SK-N-SH (cell line): ENCODE measurements at regions not wholly inside any gene's neighbourhood (a gene's known extent, or its start where the extent isn't known, plus 50 kb on each side); places are given as distances from the start of the nearest gene placed in this dataset.

ENCODE experiments used
- CTCF ChIA-PET: fragments of 300-600, 350-600 bp; formaldehyde crosslinking; extraction: SDS; loops from one replicate; lab custom pipeline; 2021; lab: Yijun Ruan, JAX
- POLR2A ChIA-PET: fragments of 350-600 bp; sonication (Branson Sonifier 250); formaldehyde crosslinking; extraction: SDS; loops from one replicate; lab custom pipeline; 2020; ENCODE audit warnings: antibody characterized with exemption, inconsistent platforms; lab: Yijun Ruan, JAX
- DNase-seq: peaks from one replicate; pipeline ENCODE4 v3.0.0; 2012
- H2AFZ ChIP-seq: fragments of 200-600 bp; sonication (generic); 2 replicates; pipeline ENCODE4 v1.8.1; 2016; ENCODE audit warnings: antibody characterized with exemption, mild to moderate bottlenecking, low read depth
- H3F3A ChIP-seq: fragments of 200-600 bp; sonication (generic); replicated peaks from 2 replicates; pipeline ENCODE3; 2016; ENCODE audit warnings: antibody characterized with exemption, mild to moderate bottlenecking; ENCODE audit not compliant: insufficient read depth
- H3K27ac ChIP-seq, 2 experiments: fragments of 200-500 bp in 1 of 2; fragments of 200-600 bp in 1 of 2; sonication (Bioruptor generic) in 1 of 2; sonication (generic), shearing (Covaris generic) in 1 of 2; 2 replicates each; pipeline versions ENCODE4 v1.5.1 to v1.6.1; 2014 to 2016; ENCODE audit warnings: low read depth in 2 of 2, inconsistent platforms in 1 of 2, low read length in 1 of 2, mild to moderate bottlenecking in 1 of 2, mixed read lengths in 1 of 2
- H3K27me3 ChIP-seq: fragments of 200-600 bp; sonication (generic), shearing (Covaris generic); 2 replicates; pipeline ENCODE4 v1.6.1; 2016; ENCODE audit warnings: mixed run types; ENCODE audit not compliant: insufficient read depth
- H3K36me3 ChIP-seq, 2 experiments: fragments of 200-500 bp in 1 of 2; fragments of 200-600 bp in 1 of 2; sonication (Bioruptor generic) in 1 of 2; sonication (generic) in 1 of 2; replicated peaks in 1 of 2; 2 replicates each; pipeline versions ENCODE3 to v1.5.1; 2014 to 2016; ENCODE audit warnings: low read length in 1 of 2, mild to moderate bottlenecking in 1 of 2; ENCODE audit not compliant: insufficient read depth in 2 of 2, control insufficient read depth in 1 of 2
- H3K4me1 ChIP-seq, 2 experiments: fragments of 200-500 bp in 1 of 2; fragments of 200-600 bp in 1 of 2; sonication (Bioruptor generic) in 1 of 2; sonication (generic), shearing (Covaris generic) in 1 of 2; 2 replicates each; pipeline versions ENCODE4 v1.5.1 to v1.6.1; 2014 to 2016; ENCODE audit warnings: low read depth in 1 of 2, low read length in 1 of 2, mixed run types in 1 of 2; ENCODE audit not compliant: insufficient read depth in 2 of 2, control insufficient read depth in 1 of 2
- H3K4me2 ChIP-seq: fragments of 200-600 bp; sonication (generic), shearing (Covaris generic); 2 replicates; pipeline ENCODE4 v1.6.1; 2017; ENCODE audit warnings: mixed run types
- H3K4me3 ChIP-seq, 2 experiments: fragments of 200-500 bp in 1 of 2; fragments of 200-600 bp in 1 of 2; sonication (Bioruptor generic) in 1 of 2; sonication (generic), shearing (Covaris generic) in 1 of 2; 2 replicates each; pipeline versions ENCODE4 v1.5.1 to v1.8.1; 2014 to 2016; ENCODE audit warnings: low read depth in 2 of 2, inconsistent platforms in 1 of 2, low read length in 1 of 2, mild to moderate bottlenecking in 1 of 2, mixed read lengths in 1 of 2, moderate library complexity in 1 of 2
- H3K79me2 ChIP-seq: fragments of 200-600 bp; sonication (generic); 2 replicates; pipeline ENCODE4 v1.8.1; 2017; ENCODE audit warnings: mild to moderate bottlenecking; ENCODE audit not compliant: insufficient read depth
- H3K9ac ChIP-seq: fragments of 200-600 bp; sonication (generic); 2 replicates; pipeline ENCODE4 v1.6.1; 2017; ENCODE audit warnings: mixed run types
- H3K9me2 ChIP-seq: fragments of 200-600 bp; sonication (generic); 2 replicates; pipeline ENCODE4 v1.6.1; 2017; ENCODE audit warnings: mixed run types
- H3K9me3 ChIP-seq: fragments of 200-600 bp; sonication (generic); 2 replicates; pipeline ENCODE4 v1.6.1; 2017; ENCODE audit warnings: mixed run types, mild to moderate bottlenecking, moderate library complexity
- H4K20me1 ChIP-seq: fragments of 200-600 bp; sonication (generic); 2 replicates; pipeline ENCODE4 v1.6.1; 2017; ENCODE audit warnings: mild to moderate bottlenecking, mixed run types; ENCODE audit not compliant: insufficient read depth
- CTCF ChIP-seq: fragments of 200-600 bp; sonication (generic); IDR thresholded peaks from 2 replicates; pipeline ENCODE4 v1.6.1; 2017; ENCODE audit warnings: antibody characterized with exemption, mild to moderate bottlenecking, moderate library complexity
- EP300 ChIP-seq, 2 experiments: IDR thresholded peaks; 2 replicates each; pipeline versions ENCODE4 v1.4.0 to v1.6.1; 2012; ENCODE audit warnings: borderline replicate concordance in 1 of 2, low read depth in 1 of 2, low read length in 1 of 2
- EZH2phosphoT487 ChIP-seq: fragments of 200-600 bp; sonication (generic); IDR thresholded peaks from 2 replicates; pipeline ENCODE4 v1.6.1; 2017; ENCODE audit warnings: low read depth, mixed run types, mild to moderate bottlenecking, antibody characterized with exemption, moderate library complexity, borderline replicate concordance
- FOXJ3 ChIP-seq: sonication (generic); formaldehyde crosslinking; IDR thresholded peaks from 2 replicates; pipeline ENCODE4 v1.5.1; 2020; ENCODE audit warnings: mild to moderate bottlenecking, missing genetic modification reagents
- GATA2 ChIP-seq: sonication (generic); formaldehyde crosslinking; IDR thresholded peaks from 2 replicates; pipeline ENCODE4 v1.5.0; 2020; ENCODE audit warnings: mild to moderate bottlenecking, missing genetic modification reagents
- JUND ChIP-seq: IDR thresholded peaks from 2 replicates; pipeline ENCODE4 v1.4.0; 2012
- PBX3 ChIP-seq: IDR thresholded peaks from 2 replicates; pipeline ENCODE4; 2012
- POLR2AphosphoS5 ChIP-seq: IDR thresholded peaks from 2 replicates; pipeline ENCODE4 v1.6.1; 2012; ENCODE audit warnings: low read depth, low read length
- REST ChIP-seq: IDR thresholded peaks from 2 replicates; pipeline ENCODE4 v1.6.1; 2012; ENCODE audit warnings: mild to moderate bottlenecking, low read depth, low read length, moderate library complexity
- RFX5 ChIP-seq: IDR thresholded peaks from 2 replicates; pipeline ENCODE4 v1.6.1; 2012; ENCODE audit warnings: mild to moderate bottlenecking, improper control_type of control experiment, low read length
- RXRA ChIP-seq: IDR thresholded peaks from 2 replicates; pipeline ENCODE4 v1.4.0; 2012; ENCODE audit warnings: low read depth, mild to moderate bottlenecking, borderline replicate concordance
- SMC3 ChIP-seq: IDR thresholded peaks from 2 replicates; pipeline ENCODE4 v1.6.1; 2012; ENCODE audit warnings: low read depth, low read length, improper control_type of control experiment
- TAF1 ChIP-seq: IDR thresholded peaks from 2 replicates; pipeline ENCODE4 v1.6.1; 2012; ENCODE audit warnings: low read depth, mild to moderate bottlenecking, low read length, moderate library complexity, borderline replicate concordance
- USF2 ChIP-seq: fragments of 150-350 bp; IDR thresholded peaks from 2 replicates; pipeline ENCODE4 v1.6.1; 2017; ENCODE audit warnings: antibody characterized with exemption, low read length, low read depth, borderline replicate concordance
- YY1 ChIP-seq: IDR thresholded peaks from 2 replicates; pipeline ENCODE4 v1.4.0; 2012; ENCODE audit warnings: low read depth, mild to moderate bottlenecking
- ZBTB33 ChIP-seq: IDR thresholded peaks from 2 replicates; pipeline ENCODE4 v1.4.0; 2012; ENCODE audit warnings: low read depth, borderline replicate concordance
- WGBS: methylation state at CpG from one replicate; pipeline ENCODE4 v1.1.6; 2017; ENCODE audit warnings: low lambda C conversion rate; 5-methylcytosine and 5-hydroxymethylcytosine counted together

- no peak for TF ChIP-seq POLR2AphosphoS5
- no peak for TF ChIP-seq EP300 (IDR thresholded peaks at IDR 0.05; ENCODE audit: borderline replicate concordance in 1 of 2, low read depth in 1 of 2, low read length in 1 of 2)
- no peak for TF ChIP-seq RXRA
- TF ChIP-seq JUND = no peak
- TF ChIP-seq TAF1 = no peak
- no peak for TF ChIP-seq GATA2 (CRISPR knock-in tag)
- no peak for TF ChIP-seq FOXJ3 (CRISPR knock-in tag)
- no peak for TF ChIP-seq USF2
- no peak for TF ChIP-seq SMC3
- TF ChIP-seq PBX3 = no peak
- no peak for TF ChIP-seq YY1
- TF ChIP-seq CTCF = no peak
- TF ChIP-seq EZH2phosphoT487 = no peak
- no peak for TF ChIP-seq RFX5
- no peak for TF ChIP-seq REST
- TF ChIP-seq ZBTB33 = no peak
- DNase-seq = no peak
Observed at GRCh38 chr12:41762691-41763090, 382.0 kb downstream of the GXYLT1 start.

More at GRCh38 chr12:41762691-41763090, 382.0 kb downstream of the GXYLT1 start:
- Histone ChIP-seq H3K9me3 (no peaks in the 10 kb centered on the region), H3K27me3 (no peaks in the 10 kb centered on the region), H3K4me2 (no peak overlapping the region), H3K36me3 (no peaks in the 10 kb centered on the region), H3K4me3 (no peak overlapping the region), H4K20me1 (no peaks in the 10 kb centered on the region), H3K4me1 (no peaks in the 10 kb centered on the region), H3K9me2 (no peaks in the 10 kb centered on the region), H3K27ac (no peak overlapping the region), H3K9ac (no peak overlapping the region), H3F3A (no peaks in the 10 kb centered on the region), H2AFZ (no peak overlapping the region), H3K79me2 (no peaks in the 10 kb centered on the region)
- ChIA-PET CTCF (interaction anchor here (0.8 to 1.6 kb wide), 2 partner anchors 8 to 14 kb away, joined by 3 to 4 read pairs; no protein-coding TSS in a partner anchor), POLR2A (no interaction called here)
- 32% methylated on average over 3 of the region's 3 CpGs for WGBS
